ENCODE measurements at regions not wholly inside any gene's neighbourhood (a gene's known extent, or its start where the extent isn't known, plus 50 kb on each side); places are given as distances from the start of the nearest gene placed in this dataset.
A peak's percentile ranks its signal among the peaks of the same experiment; 100 is the strongest.

GRCh38 chr4:138030375-138030774 is 211.8 kb downstream of the SLC7A11 start (continued):
- no peak for TF ChIP-seq EZH2phosphoT487 (IDR thresholded peaks at IDR 0.05; ENCODE audit: unreplicated experiment)
- no peak for TF ChIP-seq JUNB (IDR thresholded peaks at IDR 0.05; ENCODE audit: unreplicated experiment)
- no peak for TF ChIP-seq ZNF331 (CRISPR knock-in tag; IDR thresholded peaks at IDR 0.05; ENCODE audit: low read depth)
- no peak for TF ChIP-seq STAT1 (IDR thresholded peaks at IDR 0.05; ENCODE audit: unreplicated experiment)

GRCh38 chr4:138028923-138029322 is 213.2 kb downstream of the SLC7A11 start:
- Mint-ChIP-seq H3K36me3 (ENCODE audit: low read depth) (no peaks in the 10 kb centered on the region), H3K9me3 (no peaks in the 10 kb centered on the region), H3K4me3 (no peak overlapping the region), H3K4me1 (peaks cover 6% of the 10 kb centered on the region; the same call in 1 of the 3 replicates), H3K27ac (0 out of 2 replicates have a peak overlapping the region, but pooled peaks have one; percentile 4), H3K27me3 (ENCODE audit: insufficient read depth, low read depth, poor library complexity) (peaks cover 2% of the 10 kb centered on the region)
- H3K4me1 ChIP-seq (ENCODE audit: insufficient read depth) = no peaks in the 10 kb centered on the region
- H4K20me1 ChIP-seq (replicated peaks; ENCODE audit: insufficient read depth) = no peaks in the 10 kb centered on the region
- no peak for TF ChIP-seq EZH2 (IDR thresholded peaks at IDR 0.05; ENCODE audit: low read depth, unreplicated experiment)
- TF ChIP-seq ZNF114 (CRISPR knock-in tag; IDR thresholded peaks at IDR 0.05) = no peak
- no peak for TF ChIP-seq ETS1 (IDR thresholded peaks at IDR 0.05)
- no peak for TF ChIP-seq POLR2AphosphoS5 (IDR thresholded peaks at IDR 0.05; ENCODE audit: low read depth)
- TF ChIP-seq EZH2phosphoT487 (IDR thresholded peaks at IDR 0.05; ENCODE audit: unreplicated experiment) = no peak
- TF ChIP-seq CREB1 (CRISPR knock-in tag; IDR thresholded peaks at IDR 0.05; ENCODE audit: low read depth) = no peak
- no peak for TF ChIP-seq NANOG (IDR thresholded peaks at IDR 0.05; ENCODE audit: borderline replicate concordance)
- H3K36me3 ChIP-seq (ENCODE audit: insufficient read depth) = no peaks in the 10 kb centered on the region
- H2AFZ ChIP-seq = peak overlapping the region; percentile 25; the same call in 1 of the 2 replicates
- DNase-seq (ENCODE audit: low spot score) (peak; percentile 19), ATAC-seq (peak; percentile 69)
- no peaks in the 10 kb centered on the region for H3K79me2 ChIP-seq (replicated peaks; ENCODE audit: insufficient read depth)
- H3F3A ChIP-seq (replicated peaks; ENCODE audit: low read depth) = no peaks in the 10 kb centered on the region
- H3K4me2 ChIP-seq = no peak overlapping the region
- no peak overlapping the region for H3K27ac ChIP-seq (ENCODE audit: low read depth)
- no peaks in the 10 kb centered on the region for H3K27me3 ChIP-seq (ENCODE audit: insufficient read depth)
- H3K4me3 ChIP-seq = no peak overlapping the region
- H3K9me2 ChIP-seq (ENCODE audit: insufficient read depth) = no peaks in the 10 kb centered on the region

- H4K20me1 ChIP-seq (replicated peaks; ENCODE audit: insufficient read depth) = no peaks in the 10 kb centered on the region
- no peak for DNase-seq (ENCODE audit: low spot score)
- peaks cover 4% of the 10 kb centered on the region; the same call in 1 of the 3 replicates for H3K36me3 Mint-ChIP-seq (ENCODE audit: low read depth)
- no peaks in the 10 kb centered on the region for H3K27me3 ChIP-seq (ENCODE audit: insufficient read depth)
- H3K36me3 ChIP-seq (ENCODE audit: insufficient read depth) = no peaks in the 10 kb centered on the region
- H3K27ac ChIP-seq (ENCODE audit: low read depth) = no peak overlapping the region
- peaks cover 4% of the 10 kb centered on the region; the same call in 2 of the 3 replicates for H3K9me3 Mint-ChIP-seq
- no peaks in the 10 kb centered on the region for H3K4me1 ChIP-seq (ENCODE audit: insufficient read depth)
- H3K4me3 ChIP-seq = no peak overlapping the region
- H3K4me1 Mint-ChIP-seq = no peaks in the 10 kb centered on the region
- H3F3A ChIP-seq (replicated peaks; ENCODE audit: low read depth) = no peaks in the 10 kb centered on the region
- H3K27ac Mint-ChIP-seq = no peak overlapping the region
- no peak overlapping the region for H2AFZ ChIP-seq
- ATAC-seq = no peak
- no peak overlapping the region for H3K4me3 Mint-ChIP-seq
- no peaks in the 10 kb centered on the region for H3K27me3 Mint-ChIP-seq (ENCODE audit: insufficient read depth, low read depth, poor library complexity)
- H3K4me2 ChIP-seq = no peak overlapping the region
- H3K79me2 ChIP-seq (replicated peaks; ENCODE audit: insufficient read depth) = no peaks in the 10 kb centered on the region
- no peaks in the 10 kb centered on the region for H3K9me2 ChIP-seq (ENCODE audit: insufficient read depth)
- TF ChIP-seq ETS1 (IDR thresholded peaks at IDR 0.05) = no peak
- no peak for TF ChIP-seq NANOG (IDR thresholded peaks at IDR 0.05; ENCODE audit: borderline replicate concordance)
- no peak for TF ChIP-seq STAT1 (IDR thresholded peaks at IDR 0.05; ENCODE audit: unreplicated experiment)
- no peak for TF ChIP-seq CREB1 (CRISPR knock-in tag; IDR thresholded peaks at IDR 0.05; ENCODE audit: low read depth)
- no peak for TF ChIP-seq ZNF462 (CRISPR knock-in tag; IDR thresholded peaks at IDR 0.05)
- no peak for TF ChIP-seq ZNF331 (CRISPR knock-in tag; IDR thresholded peaks at IDR 0.05; ENCODE audit: low read depth)
- no peak for TF ChIP-seq JUNB (IDR thresholded peaks at IDR 0.05; ENCODE audit: unreplicated experiment)
Measured at GRCh38 chr4:138021139-138021830, 220.9 kb downstream of the SLC7A11 start.
